ENCODE measurements at regions not wholly inside any gene's neighbourhood (a gene's known extent, or its start where the extent isn't known, plus 50 kb on each side); places are given as distances from the start of the nearest gene placed in this dataset.

- H3K9me2 ChIP-seq (ENCODE audit: insufficient read depth, low read length) = no peaks in the 10 kb centered on the region
- H4K20me1 ChIP-seq (ENCODE audit: insufficient read depth) = no peaks in the 10 kb centered on the region
- no peaks in the 10 kb centered on the region for H3K9me3 ChIP-seq (ENCODE audit: low read length)
- no peak overlapping the region for H3K4me2 ChIP-seq (ENCODE audit: low read length)
- no peak overlapping the region for H2AFZ ChIP-seq (ENCODE audit: low read depth, low read length)
- no peaks in the 10 kb centered on the region for H3K27me3 ChIP-seq (ENCODE audit: insufficient read depth, low read depth, low read length)
- no peak overlapping the region for H3K27ac ChIP-seq (ENCODE audit: low read length)
- TF ChIP-seq RAD21 (conservative IDR thresholded peaks at IDR 0.05) (no peak), MXI1 (conservative IDR thresholded peaks at IDR 0.05; ENCODE audit: poor library complexity, severe bottlenecking) (no peak), POLR2AphosphoS5 (IDR thresholded peaks at IDR 0.05) (no peak), SMC3 (conservative IDR thresholded peaks at IDR 0.05; ENCODE audit: poor library complexity) (no peak), EP300 (conservative IDR thresholded peaks at IDR 0.05; ENCODE audit: poor library complexity, severe bottlenecking) (no peak), EZH2 (IDR thresholded peaks at IDR 0.05; ENCODE audit: borderline replicate concordance, insufficient read depth, low read length, poor library complexity, severe bottlenecking) (no peak), TAF1 (IDR thresholded peaks at IDR 0.05; ENCODE audit: low read depth) (no peak), CTCF (IDR thresholded peaks at IDR 0.05; ENCODE audit: poor library complexity, severe bottlenecking) (no peak), REST (IDR thresholded peaks at IDR 0.05; ENCODE audit: borderline replicate concordance) (no peak)
- H3F3A ChIP-seq (ENCODE audit: insufficient read depth, low read length, poor library complexity, severe bottlenecking) = no peaks in the 10 kb centered on the region
- no peaks in the 10 kb centered on the region for H3K79me2 ChIP-seq (replicated peaks; ENCODE audit: insufficient read depth, low read length)
- H3K9ac ChIP-seq (ENCODE audit: low read length) = no peak overlapping the region
- H3K4me3 ChIP-seq (ENCODE audit: low read length) = no peak overlapping the region
- H3K36me3 ChIP-seq (ENCODE audit: insufficient read depth, low read length) = no peaks in the 10 kb centered on the region
These were observed 962.7 kb downstream of the GRIK2 start for GRCh38 chr6:102356170-102356569.

GRCh38 chr6:102355578-102355977 lies 962.1 kb downstream of the GRIK2 start:
- no peaks in the 10 kb centered on the region for H3K36me3 ChIP-seq (ENCODE audit: insufficient read depth, low read length)
- no peak overlapping the region for H2AFZ ChIP-seq (ENCODE audit: low read depth, low read length)
- no peaks in the 10 kb centered on the region for H3F3A ChIP-seq (ENCODE audit: insufficient read depth, low read length, poor library complexity, severe bottlenecking)
- H4K20me1 ChIP-seq (ENCODE audit: insufficient read depth) = no peaks in the 10 kb centered on the region
- no peak overlapping the region for H3K4me3 ChIP-seq (ENCODE audit: low read length)
- H3K4me2 ChIP-seq (ENCODE audit: low read length) = no peak overlapping the region
- H3K9ac ChIP-seq (ENCODE audit: low read length) = no peak overlapping the region
- no peaks in the 10 kb centered on the region for H3K79me2 ChIP-seq (replicated peaks; ENCODE audit: insufficient read depth, low read length)
- no peaks in the 10 kb centered on the region for H3K9me3 ChIP-seq (ENCODE audit: low read length)
- no peaks in the 10 kb centered on the region for H3K9me2 ChIP-seq (ENCODE audit: insufficient read depth, low read length)
- no peak overlapping the region for H3K27ac ChIP-seq (ENCODE audit: low read length)
- no peak for TF ChIP-seq REST (IDR thresholded peaks at IDR 0.05; ENCODE audit: borderline replicate concordance)
- TF ChIP-seq EZH2 (IDR thresholded peaks at IDR 0.05; ENCODE audit: borderline replicate concordance, insufficient read depth, low read length, poor library complexity, severe bottlenecking) = no peak
- no peak for TF ChIP-seq EP300 (conservative IDR thresholded peaks at IDR 0.05; ENCODE audit: poor library complexity, severe bottlenecking)
- TF ChIP-seq CTCF (IDR thresholded peaks at IDR 0.05; ENCODE audit: poor library complexity, severe bottlenecking) = no peak
- TF ChIP-seq POLR2AphosphoS5 (IDR thresholded peaks at IDR 0.05) = no peak
- no peak for TF ChIP-seq SMC3 (conservative IDR thresholded peaks at IDR 0.05; ENCODE audit: poor library complexity)
- TF ChIP-seq MXI1 (conservative IDR thresholded peaks at IDR 0.05; ENCODE audit: poor library complexity, severe bottlenecking) = no peak
- no peak for TF ChIP-seq TAF1 (IDR thresholded peaks at IDR 0.05; ENCODE audit: low read depth)
- TF ChIP-seq RAD21 (conservative IDR thresholded peaks at IDR 0.05) = no peak
- no peaks in the 10 kb centered on the region for H3K27me3 ChIP-seq (ENCODE audit: insufficient read depth, low read depth, low read length)
